G401.6 (cell line): ENCODE measurements at regions not wholly inside any gene's neighbourhood (a gene's known extent, or its start where the extent isn't known, plus 50 kb on each side); places are given as distances from the start of the nearest gene placed in this dataset.
"Not testable (repeated sequence)": the region's sequence is repeated elsewhere in the genome, so short reads cannot be mapped to it uniquely, and the experiment has no call there.

Experiments
- FAIRE-seq: peaks from 2 replicates; lab custom pipeline; 2012; peaks lifted over from hg19 to GRCh38; lab: Jason Lieb, UNC

DNA sequence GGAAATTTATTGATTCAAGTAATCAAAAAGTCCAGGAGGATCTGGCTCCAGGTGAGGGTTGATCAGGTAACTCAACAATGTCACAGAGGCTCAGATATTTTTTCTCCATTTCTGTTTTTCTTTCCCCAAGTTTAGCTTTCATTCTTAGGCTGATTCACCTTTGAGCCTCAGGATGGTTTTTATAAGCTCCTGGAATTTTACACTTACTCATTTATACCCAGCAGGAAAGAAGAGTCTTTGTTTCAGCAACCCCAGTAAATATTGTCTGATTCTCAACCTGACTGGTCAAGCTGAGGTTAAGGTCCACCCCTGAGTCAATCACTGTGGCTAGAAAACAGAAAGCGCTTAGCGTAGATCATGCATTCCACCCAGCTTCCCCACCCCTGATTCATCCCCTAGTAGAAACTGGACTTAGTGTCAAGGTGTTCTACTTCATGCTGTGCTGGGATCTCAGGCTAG, 500.6 kb downstream of the KIF4B start:
- FAIRE-seq = no peak

DNA sequence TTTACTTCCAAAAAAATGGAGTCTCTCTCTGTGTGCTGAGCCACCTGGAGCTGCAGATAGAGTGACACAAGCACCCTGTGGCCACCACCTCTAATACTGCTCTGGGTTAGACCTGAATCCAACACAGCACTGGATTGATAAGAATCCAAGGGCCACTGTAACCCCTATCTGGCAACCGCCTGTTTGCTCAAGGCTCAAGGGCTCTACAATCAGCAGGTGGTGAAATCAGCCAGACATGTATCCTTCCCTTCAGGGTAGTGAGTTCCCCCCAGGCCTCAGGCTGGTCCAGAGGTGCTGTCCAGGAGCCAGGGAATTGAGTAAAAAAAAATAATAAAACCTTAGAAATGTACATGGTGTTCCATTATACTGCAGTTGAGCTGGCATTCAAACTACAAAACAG, 509.0 kb downstream of the KIF4B start:
- FAIRE-seq = no peak

DNA sequence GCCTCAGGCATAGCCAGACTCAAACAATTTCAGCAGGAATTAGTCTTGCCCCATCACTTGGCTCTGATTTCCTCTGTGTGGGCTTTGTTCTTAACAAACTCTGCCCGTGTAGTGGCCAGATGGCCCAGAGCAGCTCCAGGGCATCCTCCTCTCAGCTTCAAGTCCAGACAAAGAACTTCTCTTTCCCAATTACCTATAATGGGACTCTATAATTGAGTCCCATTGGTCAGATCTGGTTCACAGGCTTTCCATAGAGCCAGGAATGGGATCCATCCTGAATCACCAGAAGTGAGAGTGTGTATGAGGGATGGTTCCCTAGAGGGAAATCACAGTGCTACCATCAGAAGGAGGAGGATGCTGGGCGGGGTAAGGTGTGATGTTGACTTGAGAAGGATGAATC, 515.8 kb downstream of the KIF4B start:
- no peak for FAIRE-seq

DNA sequence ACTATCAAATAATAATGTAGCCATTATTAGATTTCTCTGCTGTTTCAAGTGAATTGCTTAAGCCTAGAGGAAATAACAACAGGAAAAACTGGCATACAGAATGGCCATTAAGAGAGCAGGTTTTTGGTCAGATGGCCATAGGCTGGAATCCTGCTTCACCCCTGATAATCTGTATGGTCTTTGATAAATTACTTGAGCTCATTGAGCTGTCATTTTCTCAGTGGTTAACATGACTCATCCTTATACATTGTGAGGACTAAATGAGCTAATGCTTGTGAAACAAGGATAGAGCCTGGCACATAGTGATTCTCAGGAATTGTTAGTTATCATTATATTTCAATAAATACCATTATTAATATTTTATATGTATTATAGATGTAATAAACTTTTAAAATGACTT, 516.5 kb downstream of the KIF4B start:
- FAIRE-seq = no peak

DNA sequence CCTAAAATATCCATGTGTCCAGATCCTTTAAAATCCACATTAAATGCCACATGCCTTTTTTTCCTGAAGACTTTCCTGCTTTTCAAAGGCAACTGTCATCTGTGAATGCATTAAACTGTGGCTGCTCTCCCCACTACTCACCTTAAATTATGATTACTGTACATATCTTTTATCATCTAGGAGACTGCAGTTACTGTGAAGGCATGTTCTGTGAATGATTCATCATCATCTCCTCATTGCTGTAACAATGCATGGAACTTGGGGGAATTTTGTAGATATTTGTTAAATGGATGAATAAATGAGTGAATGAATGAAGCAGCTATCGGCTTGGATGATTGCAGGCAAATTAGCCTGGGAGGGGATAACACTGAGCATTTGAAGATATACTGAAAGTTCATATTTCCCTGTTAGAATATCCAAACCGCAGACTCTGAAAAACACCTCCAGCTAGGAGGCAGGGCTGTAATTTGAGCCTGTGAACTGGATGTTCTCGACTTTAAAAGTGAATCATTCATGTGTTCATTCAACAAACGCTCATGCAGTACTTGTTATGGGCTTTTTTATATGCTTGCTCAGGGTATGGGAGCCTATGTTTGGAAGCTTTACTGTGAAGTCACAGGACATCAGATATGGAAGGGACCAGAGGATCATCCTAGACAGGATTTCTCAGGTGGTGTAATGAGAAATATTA, 519.2 kb downstream of the KIF4B start:
- no peak for FAIRE-seq

DNA sequence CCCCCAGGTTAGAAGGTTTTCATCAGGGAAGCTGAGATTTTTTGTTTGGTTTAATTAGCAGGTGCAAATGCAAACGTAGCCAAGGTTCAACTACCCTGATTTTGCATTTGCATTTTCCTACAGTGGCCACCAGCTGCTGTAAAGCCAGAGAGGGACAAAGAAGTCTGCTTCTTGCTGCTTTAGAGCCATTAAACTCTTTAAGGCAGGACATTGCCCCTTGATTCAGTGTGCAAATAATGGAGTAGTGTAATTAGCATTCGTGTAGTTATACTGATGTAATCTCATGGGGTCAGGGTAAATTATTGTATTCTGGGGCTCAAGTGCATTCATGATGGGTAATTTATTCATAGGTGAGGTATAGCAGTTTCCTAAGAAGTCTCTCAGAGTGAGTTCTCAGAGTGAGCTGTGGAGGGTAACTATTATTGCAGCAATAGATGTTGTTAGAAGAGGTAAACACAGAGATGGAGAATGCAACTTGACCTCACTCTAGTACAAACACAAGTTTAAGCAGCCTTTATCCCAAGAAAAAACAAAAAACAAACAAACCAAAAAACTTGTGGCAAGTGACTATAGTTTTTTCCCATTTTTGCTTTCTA, 526.5 kb downstream of the KIF4B start:
- FAIRE-seq = no peak

DNA sequence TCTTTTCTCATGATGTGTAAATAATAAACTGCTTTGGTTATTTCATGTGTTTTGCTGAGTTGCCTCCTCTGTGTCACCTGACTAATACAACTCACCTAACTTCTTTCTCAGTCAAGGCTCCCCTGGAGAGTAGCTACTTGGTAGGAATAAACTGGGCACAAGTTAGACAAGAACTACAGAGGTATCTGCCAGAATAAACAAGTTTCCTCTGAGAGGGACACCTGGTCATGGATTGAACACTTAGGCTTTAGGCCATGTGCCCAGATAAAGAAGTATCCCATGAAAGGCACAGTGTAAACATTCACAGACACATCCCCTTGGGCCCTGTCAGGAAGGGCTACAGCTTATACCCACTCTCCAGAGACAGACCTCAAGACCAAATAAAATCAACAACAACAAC, 532.5 kb downstream of the KIF4B start:
- FAIRE-seq = no peak

DNA sequence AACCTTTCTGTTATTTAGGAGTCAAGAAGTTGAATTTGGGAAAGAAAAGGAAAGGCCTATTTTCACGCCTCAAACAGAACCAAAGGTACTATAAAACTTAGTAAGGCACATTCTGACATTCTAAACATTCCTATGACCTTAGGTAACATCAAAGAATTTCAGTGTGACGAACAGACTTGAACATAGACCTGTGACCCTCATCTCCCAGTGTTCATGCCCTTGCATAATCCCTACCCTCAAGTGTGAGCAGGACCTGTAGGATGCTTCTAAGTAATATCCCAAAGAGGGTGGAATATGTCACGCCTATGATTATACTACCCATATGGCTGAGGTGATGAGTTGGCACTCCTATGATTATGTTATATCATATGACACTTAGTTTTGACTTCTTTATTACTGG, 540.9 kb downstream of the KIF4B start:
- FAIRE-seq = no peak

DNA sequence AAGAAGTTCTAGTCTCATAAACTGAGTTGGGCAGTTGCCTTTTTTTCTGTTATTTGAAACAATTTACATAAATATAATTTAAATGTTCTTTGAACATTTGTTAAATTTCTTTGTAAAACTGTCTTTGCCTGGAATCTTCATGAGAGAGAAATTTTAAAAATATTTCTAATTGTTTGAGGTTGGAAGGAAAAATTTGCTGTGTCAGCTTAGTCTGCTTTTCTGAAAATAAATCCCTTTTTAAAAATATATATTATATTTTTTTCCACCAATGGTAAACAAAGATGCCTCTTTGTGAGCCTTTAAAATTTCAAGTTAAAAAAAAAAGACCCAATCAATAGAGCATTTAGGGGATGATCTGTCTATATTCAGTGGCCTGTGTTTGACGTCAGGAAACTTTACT, 542.7 kb downstream of the KIF4B start:
- FAIRE-seq = no peak

DNA sequence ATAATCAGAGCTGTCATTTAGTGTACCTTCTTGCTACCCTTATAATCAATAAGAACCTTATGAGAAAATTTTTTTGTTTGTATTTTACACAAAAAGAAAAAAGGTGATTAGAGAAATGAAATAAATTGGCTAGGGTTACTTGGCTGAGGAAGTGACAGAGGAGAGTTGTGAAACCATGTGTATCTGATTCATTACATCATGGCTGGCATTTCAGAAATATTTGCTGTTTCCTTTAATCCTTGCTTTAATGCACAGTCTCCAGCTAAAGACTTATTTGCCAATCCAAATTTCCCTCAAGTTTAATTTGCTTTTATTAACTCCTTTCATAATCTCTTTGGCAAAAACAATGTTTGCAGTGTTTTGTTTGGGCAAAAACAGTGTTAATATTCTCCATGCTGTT, 543.1 kb downstream of the KIF4B start:
- FAIRE-seq = no peak

DNA sequence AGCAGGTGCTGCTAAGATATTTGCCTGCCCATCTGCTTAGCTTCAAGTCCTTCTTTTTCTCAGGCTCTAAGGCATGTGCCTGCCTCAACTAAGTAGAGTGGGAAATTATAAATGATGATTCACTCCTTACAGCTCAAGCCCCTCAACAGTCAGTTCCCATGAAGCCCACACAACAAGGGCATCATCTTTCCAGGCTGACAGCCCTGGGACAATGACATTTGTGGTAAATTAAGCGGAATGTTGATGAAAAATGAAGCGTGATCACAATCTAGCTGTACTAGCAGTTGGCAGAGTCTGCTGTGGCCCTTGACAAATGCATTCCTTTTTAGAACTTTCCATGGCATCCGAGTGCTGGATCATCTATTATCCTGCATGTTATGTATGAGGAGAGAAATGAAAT, 548.6 kb downstream of the KIF4B start:
- no peak for FAIRE-seq

DNA sequence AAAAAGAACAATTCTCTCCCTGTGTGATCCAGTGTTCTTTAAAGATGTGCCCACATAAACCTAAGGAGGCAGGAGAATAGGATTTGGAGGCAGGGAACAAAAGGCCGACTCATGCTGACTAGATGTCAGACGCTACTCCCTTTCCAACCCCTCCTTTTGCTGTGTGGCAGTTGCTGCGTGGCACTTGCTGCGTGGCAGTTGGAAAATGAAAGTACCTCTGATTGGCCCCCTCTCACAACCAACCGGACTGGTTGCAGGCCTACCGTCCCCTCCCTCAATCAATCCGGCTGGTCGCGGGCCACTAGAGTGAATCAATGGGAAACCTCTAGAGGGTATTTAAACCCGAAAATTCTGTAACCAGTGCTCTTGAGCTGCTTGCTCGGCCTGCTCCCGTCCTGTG, 551.0 kb downstream of the KIF4B start:
- FAIRE-seq = no peak

DNA sequence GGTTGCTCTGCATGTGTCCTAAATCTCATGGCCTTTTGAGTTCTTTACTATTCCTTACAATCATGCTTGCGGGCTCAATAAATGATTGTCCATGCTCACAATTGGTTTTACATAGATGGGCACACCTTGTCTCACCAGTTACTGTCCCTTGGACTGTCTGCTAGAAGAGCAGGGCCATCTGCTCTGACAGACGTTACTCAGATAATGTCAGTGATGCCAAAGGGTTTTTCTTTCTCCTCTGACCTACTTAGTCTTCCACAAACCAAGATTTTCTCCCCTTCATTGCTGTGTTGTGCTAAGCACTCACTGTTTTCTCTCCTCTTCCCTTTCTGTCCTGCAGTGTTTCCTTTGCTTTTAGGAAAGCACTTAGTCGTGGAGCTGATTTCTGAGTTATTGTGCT, 562.3 kb downstream of the KIF4B start:
- no peak for FAIRE-seq

DNA sequence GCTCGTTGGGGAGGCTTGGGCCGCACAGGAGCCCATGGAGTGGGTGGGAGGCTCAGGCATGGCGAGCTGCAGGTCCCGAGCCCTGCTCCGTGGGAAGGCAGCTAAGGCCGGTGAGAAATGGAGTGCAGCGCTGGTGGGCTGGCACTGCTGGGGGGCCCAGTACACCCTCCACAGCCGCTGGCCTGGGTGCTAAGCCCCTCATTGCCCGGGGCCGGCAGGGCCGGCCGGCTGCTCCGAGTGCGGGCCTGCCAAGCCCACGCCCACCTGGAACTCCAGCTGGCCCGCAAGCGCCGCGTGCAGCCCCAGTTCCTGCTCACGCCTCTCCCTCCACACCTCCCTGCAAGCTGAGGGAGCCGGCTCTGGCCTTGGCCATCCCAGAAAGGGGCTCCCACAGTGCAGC, 573.3 kb downstream of the KIF4B start:
- not testable (repeated sequence) for FAIRE-seq

DNA sequence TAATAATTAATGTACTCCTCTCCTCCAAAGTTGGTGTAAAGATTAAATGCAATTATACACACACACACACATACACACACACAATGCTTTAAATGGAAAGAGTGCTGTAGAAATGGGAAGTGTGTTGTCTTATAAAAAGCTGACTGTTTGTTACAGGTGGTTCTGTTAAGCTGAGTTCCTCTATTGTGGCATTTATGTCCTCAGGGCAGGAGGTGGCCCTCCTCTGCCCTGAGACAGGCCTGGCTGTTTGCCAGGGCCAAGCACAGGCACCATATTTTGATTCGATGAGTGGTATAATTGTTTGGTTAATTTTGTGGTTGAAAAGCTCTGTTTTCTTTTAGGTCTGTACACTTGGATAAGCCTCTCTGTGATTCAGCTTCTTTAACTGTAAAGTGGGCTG, 573.9 kb downstream of the KIF4B start:
- FAIRE-seq = no peak

DNA sequence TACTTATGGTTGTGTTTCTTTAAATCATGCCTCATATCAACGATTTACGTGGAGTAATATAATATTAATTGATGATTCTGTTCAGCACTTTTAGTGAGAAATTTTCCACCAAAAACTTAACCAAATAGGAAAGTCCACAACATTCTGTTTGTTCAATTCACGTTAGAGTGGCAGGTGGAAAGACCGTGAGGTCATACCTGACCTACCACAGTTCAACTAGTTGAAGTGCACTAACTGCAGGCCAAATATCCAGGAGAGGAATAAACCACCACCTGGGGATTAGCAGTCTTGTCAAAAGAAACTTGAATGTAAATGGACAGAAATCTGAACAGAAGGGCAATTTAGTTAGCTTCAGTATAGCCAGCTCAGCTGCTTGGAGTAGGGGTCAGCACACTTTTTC, 577.7 kb downstream of the KIF4B start:
- FAIRE-seq = no peak

DNA sequence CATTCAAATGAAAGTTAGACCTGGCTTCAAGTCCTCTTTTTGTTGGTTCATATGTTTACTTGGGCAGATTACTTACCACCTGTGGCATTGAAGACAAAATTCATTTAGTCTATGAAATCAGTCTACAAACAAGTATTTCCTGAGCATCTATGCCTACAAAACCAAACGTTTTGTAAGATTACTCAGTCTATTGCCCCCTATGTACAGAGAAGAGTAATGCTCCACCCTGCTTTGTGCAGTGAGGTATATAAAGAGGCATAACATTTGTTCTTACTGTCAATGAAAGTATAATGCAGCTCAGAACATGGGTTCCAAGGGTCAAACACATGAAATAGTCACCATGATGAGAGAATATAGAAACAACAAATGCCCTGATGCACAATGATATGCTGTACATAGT, 580.7 kb downstream of the KIF4B start:
- no peak for FAIRE-seq

DNA sequence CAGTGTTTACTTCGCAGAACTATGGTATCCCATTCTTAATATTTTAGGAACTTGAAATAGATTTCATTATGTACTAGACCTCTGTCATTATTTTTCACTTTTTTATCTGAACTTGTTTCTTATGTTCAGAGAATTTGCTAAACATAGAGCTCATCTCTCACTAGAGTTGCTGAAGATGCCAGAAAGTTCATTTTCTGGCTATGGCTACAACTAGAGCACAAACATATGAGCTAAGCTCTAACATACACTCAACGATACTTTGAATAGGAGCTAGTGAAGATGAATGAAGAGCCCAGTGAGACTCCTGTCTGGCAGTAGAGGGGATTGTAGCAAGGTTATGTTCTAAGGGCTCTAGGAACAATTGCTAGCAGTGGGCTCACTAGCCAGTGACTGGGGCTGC, 582.2 kb downstream of the KIF4B start:
- FAIRE-seq = no peak

DNA sequence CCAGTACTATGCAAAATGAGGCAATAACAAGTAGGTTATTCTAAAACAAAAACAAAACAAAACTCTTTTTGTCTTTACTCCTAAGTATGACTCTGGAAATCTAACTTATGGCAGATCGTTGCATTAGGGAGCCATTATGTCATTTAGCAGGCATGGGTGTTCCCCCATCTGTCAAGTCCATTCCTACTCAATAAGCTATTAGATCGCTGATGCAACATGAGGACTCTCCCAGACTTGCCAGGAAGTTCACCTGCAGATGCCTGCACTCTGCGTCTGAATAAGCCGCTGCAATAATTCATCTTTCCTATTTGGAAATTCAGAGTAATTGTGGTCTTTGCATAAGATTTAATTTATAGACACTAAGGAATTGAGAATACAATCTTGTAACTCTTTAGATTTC, 585.0 kb downstream of the KIF4B start:
- FAIRE-seq = no peak

DNA sequence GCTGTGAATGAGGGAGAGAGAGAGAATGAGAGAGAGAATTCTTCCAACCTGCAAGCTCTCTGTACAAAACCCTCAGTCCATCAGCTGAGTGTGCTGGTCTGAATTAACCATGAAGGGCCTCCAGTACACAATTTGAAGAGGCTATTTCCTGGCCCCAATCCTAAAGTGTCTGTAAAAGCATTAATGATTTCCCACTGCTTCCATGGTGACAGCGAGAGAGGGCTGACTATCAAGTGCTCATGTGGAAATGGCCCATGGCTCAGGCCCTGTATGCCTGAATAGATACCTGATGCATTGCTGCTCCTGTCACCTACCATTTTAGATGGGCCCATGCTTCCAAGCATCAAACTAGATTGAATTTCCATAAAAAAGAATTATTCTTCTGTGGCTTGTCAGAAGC, 592.4 kb downstream of the KIF4B start:
- FAIRE-seq = no peak

DNA sequence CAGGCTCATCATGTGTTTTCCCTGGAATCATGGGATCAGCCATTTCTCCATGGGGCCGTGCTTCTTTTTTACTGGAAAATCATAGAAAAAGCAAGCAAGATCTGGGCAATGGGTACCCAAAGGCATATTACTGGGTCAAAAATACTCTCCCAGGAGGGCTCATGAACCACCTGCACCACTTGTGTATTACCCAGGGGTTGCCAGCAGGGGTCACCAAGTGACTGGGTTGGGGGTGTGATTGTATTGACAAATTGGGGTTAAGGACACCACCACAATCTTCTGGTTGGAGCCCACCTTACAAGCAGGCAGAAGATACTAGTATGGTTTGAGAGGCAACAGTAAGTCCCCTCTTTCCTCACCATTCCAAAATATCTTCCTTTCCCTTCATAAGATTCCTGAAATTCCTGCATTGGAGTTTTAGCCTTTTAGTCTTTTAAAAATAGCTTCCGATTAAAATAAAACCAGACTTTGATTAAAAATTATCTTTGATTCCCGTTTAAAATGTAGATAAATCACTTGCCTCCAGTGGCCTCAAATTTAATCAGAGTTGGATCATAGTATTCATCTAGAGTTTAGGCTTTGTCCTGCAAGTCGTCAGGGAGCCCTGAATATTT, 603.3 kb downstream of the KIF4B start:
- no peak for FAIRE-seq

DNA sequence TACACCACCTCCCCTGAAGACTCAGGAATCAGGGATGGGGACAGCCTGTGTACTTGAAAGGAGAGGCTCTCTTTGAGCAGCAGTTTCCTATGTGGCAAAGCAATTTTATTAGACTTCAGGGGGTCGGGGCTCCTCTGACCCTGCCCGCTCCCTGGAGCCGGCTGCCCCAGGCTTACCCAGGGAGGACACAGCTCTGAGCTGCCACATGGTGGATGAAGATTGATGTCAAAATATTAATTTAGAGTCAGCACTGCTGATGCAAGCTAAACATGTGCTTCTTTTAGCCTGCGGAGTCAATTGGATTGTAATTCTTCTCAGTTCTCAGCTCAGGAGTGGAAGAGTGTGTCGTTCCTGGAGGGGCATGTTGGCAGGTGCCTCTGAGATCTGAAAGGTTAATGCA, 606.1 kb downstream of the KIF4B start:
- no peak for FAIRE-seq

DNA sequence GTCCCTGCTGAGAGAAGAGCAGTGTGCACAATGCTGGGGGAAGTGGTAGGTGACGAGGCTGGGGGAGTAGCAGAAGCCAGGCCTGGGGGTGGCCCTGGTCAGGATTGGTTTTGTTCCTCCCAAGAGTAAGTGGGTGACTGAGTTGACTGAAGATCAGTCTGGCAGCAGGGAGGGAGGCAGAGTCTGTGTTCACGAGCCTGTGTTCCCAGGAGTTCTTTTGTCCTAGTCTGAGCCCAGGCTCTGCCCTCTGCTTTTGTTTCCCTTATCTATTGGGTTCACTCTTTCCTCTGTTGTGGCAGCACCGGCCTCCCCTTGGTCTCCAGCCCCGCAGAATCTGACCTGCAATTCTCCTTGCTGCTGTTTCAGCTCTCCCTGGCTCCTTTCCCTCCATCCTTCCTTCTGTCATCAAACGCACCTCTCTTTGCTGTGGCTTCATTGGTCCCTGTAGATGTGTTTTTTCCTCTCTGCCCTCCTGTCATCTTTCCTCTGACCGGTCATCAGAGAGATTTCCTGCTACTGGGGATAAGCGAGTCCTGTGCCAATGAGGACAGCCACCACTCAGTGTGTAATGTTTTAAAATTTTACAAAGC, 607.4 kb downstream of the KIF4B start:
- no peak for FAIRE-seq
